HL-60 (cell line): ENCODE measurements at regions not wholly inside any gene's neighbourhood (a gene's known extent, or its start where the extent isn't known, plus 50 kb on each side); places are given as distances from the start of the nearest gene placed in this dataset.

Experiments used
- CTCF ChIP-seq: IDR thresholded peaks from one replicate; pipeline ENCODE4 v1.5.1; 2011; ENCODE audit warnings: low read length, control low read depth, inconsistent platforms; ENCODE audit not compliant: insufficient read depth
- POLR2AphosphoS5 ChIP-seq: IDR thresholded peaks from 2 replicates; pipeline ENCODE4 v1.6.1; 2012; ENCODE audit warnings: low read depth
- SPI1 ChIP-seq: IDR thresholded peaks from 2 replicates; pipeline ENCODE4 v1.6.1; 2012; ENCODE audit warnings: low read depth, mild to moderate bottlenecking, borderline replicate concordance

DNA sequence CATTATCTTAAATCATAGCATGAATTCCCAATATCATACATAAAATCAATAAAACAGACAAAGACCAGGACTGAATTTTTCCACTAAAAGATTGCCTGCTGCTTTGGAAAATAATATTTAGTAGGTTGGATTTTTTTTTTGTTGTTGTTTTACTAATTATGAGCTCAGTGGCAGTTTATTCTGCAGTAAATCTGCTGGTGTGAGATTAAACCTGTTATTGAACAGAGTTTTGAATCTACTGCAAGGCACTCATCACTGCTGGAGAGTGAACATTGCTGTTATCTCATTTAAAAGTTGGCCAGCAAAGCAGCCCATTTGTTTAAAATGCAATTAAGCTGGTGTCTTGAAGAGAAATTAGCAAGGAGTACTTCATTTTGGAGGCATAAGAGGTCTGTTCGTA is 986.1 kb downstream of the ADGRL2 start:
- TF ChIP-seq SPI1, result no peak
- TF ChIP-seq POLR2AphosphoS5, result no peak
- TF ChIP-seq CTCF, result no peak
